GM18498 (cell line): ENCODE measurements at regions not wholly inside any gene's neighbourhood (a gene's known extent, or its start where the extent isn't known, plus 50 kb on each side); places are given as distances from the start of the nearest gene placed in this dataset.
A peak's percentile ranks its signal among the peaks of the same experiment; 100 is the strongest.
"Not testable (repeated sequence)": the region's sequence is repeated elsewhere in the genome, so short reads cannot be mapped to it uniquely, and the experiment has no call there.

Experiments
- ATAC-seq: cut with Tn5 transposase; IDR thresholded peaks from one replicate; pipeline ENCODE4 v1.9.1; 2021; ENCODE audit warnings: mild to moderate bottlenecking, moderate library complexity; ENCODE audit not compliant: unreplicated experiment

DNA sequence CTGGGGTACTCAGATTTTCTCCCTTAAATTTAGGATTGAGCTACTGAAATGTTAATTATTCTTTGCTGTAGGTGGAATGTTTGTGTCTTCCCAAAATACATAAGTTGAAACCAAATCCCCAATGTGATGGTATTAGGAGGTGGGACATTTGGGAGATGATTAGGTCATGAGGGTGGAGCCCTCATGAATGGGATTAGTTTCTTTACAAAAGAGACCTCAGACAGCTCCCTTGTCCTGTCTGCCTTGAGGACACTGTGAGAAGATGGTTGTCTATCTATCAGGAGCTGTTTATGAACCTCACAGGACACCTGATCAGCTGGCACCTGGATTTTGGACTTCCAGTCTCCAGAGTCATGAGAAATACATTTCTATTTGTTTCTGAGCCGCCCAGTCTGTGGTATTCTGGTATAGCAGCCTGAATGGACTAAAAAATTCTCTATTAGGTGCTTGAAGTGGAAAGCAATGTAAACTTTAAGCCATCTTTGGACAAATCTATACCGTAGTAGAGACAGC, 99.2 kb upstream of the UXS1 start:
- ATAC-seq: no peak

DNA sequence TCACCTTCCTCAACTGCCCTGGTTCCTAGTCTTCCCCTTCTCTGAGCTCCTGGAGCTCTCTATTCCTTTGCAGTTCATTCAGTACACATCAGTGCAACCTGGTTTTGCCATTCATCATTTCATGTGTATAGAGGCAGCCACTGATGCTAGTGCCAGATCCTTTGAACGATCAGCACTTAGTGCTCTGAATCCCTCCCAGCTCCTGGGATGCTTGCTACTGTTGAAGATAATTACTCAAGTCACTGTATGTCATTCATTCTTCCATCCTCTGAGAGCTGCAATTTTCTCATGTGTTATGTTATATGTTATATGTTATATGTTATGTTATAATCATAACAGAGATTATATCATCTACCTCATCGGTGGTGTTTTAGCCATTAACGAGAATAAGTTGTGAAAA, 98.5 kb upstream of the UXS1 start:
- no peak for ATAC-seq

- no peak for ATAC-seq
These were observed 94.8 kb upstream of the UXS1 start for GRCh38 chr2:106288873-106289272.

DNA sequence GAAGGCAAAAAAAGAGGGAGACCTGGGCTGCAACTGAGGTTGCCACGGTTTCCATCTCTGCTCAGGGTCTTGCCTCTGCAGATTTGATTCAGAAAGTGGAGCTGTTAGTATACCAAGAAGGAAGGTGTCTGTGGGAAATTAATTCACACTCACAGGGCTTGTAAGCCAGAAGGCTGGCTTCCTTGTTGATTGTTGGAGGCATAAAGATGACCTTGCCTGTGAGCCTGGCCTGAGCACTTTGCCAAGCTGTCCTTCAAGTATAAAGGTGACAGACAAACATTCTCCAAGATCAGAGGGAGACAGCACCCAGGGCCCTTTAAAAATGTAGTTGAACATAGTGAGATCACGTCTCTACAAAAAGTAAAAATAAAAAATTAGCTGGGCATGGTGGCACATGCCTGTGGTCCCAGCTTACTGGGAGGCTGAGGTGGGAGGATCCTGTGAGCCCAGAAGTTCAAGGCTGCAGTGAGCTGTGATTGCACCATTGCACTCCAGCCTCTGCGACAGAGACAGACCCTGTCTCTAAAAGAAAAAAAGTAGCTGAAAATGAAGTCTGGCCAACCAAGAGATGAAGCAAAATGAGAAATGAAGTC, 91.2 kb upstream of the UXS1 start:
- no peak for ATAC-seq

DNA sequence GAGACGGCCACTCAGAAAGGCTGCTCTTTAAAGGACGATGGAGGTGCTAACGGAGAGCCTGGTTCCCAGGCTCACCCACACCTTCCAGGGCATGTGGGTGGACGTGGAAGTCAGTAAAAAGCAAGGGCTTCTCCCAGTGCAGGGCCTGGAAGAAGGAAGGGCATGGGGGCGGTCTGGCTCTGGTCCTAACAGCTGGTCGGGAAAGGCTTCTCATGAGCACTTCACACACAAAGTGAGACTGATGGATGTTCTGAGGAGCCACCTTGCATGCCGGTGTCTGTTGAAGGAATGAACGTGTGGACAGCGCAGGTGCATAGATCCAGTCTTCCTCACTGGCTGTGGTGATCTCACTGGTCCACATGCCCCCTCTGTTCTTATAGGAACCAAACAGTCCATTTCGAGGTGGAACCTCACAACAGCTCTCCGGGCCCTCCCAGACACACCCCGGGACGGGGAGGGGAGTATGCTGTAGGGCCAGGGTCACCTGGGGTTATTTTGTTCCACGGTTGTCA, 90.6 kb upstream of the UXS1 start:
- no peak for ATAC-seq

GRCh38 chr2:106284255-106284654, 90.2 kb upstream of the UXS1 start:
- no peak for ATAC-seq

DNA sequence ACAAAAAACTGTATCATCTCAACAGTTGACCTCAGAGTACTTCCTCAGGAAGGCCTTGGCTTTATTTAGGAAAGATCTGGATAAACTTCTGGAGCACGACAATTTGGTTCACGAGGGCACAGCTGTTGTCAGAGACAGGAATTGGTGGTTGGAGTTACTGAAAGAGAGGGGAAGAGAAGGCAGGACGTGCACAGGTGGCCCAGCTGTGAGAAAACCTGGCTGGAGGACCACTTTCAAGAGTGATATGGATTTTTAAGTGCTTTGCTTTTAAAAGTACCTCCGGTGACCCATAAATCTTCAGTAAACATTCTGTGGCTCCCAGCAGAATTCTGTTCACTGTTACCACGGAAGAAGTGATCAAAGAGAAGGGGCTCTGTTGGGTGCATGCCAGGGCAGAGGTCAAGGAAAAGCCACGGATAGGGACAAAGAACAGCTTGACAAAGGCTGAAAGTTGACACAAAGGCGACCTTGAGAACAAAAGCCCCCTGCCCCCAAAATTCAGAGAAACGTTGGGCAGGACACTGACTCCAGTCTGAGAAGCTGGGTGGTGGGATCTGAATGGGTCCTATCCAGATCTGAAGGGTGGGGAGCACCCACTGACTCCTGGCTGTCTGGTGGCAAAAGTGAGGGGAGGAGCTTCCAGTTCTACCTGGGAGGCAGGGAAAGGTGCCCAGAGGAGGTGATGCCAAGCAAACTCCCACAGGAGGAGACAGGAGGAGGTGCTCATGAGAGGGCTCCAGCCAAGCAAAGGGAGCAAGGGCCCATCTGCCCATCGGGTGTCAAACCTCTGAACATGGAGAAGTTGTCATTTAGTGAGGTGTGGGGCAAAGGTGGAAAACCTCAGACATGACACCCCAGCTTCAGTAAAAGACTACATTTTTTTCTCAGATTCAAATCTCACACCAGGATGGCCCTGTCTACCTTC, 89.4 kb upstream of the UXS1 start:
- not testable (repeated sequence) for ATAC-seq

DNA sequence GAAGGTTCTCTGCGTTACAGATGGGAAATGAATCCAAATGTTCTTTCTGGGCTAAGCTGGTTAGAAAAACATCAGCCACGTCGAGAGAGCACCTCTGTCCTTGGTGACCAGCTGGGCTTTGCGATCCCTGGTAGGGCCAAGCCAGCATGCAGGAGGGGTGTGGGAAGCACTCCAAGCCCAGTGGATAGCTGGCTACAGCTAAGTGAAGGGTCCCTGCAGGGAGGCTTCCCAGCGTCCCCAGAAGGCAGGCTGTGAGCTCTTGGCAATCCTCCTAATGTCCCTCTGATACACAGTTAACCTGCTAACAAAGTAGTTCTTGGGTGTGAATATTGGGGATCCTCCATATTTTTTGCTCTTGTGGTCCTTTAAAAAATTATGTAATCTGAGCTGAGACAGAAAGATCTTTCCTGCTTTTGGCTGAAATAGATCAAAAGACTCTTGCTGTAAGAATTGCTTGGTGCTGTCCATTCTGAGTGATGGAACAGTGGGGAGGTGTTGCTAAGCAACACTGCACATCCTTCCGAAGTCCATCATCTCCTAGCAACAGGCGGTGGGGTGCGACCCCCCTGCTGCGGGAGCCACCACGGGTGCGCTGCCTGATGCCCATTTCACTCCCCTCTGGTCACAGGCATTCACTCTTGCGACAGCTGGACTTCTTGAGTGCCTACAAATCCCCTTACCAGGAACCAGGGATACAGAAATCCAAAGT, 88.5 kb upstream of the UXS1 start:
- ATAC-seq: no peak

- not testable (repeated sequence) for ATAC-seq
These were observed 87.9 kb upstream of the UXS1 start for GRCh38 chr2:106281907-106282430.

- ATAC-seq: no peak
These were observed 86.8 kb upstream of the UXS1 start for GRCh38 chr2:106280722-106281446.

DNA sequence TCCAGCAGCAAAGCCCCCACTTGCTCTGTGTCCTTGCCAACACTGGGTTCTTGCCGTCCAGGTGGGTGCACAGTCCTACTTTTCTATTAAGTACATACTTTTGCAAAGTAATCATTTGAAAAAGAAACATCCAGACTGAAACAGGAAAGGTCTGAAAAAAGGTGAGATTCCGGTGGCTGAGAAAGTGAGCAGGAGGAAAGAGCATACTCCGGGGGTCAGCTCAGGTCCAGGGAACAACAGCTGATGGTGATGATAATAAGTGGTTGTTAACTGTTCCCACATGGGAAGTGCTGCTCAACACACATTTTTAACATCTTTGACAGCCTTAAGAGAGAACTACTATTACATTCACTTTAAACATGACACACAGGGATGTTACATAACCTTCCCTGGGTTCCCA, 86.1 kb upstream of the UXS1 start:
- ATAC-seq: no peak

GRCh38 chr2:106278112-106278876, 84.2 kb upstream of the UXS1 start:
- ATAC-seq: no peak

GRCh38 chr2:106277426-106277825, 83.3 kb upstream of the UXS1 start:
- no peak for ATAC-seq

- ATAC-seq: no peak
These were observed 81.9 kb upstream of the UXS1 start for GRCh38 chr2:106275971-106276370.

GRCh38 chr2:106274668-106275067, 80.6 kb upstream of the UXS1 start:
- no peak for ATAC-seq

- no peak for ATAC-seq
These were observed 78.2 kb upstream of the UXS1 start for GRCh38 chr2:106272216-106272807.

GRCh38 chr2:106270471-106270891, 76.4 kb upstream of the UXS1 start:
- no peak for ATAC-seq

GRCh38 chr2:106269591-106270291, 75.6 kb upstream of the UXS1 start:
- peak; percentile 91 for ATAC-seq

- no peak for ATAC-seq
These were observed 73.9 kb upstream of the UXS1 start for GRCh38 chr2:106267997-106268396.
